ENCODE measurements at regions not wholly inside any gene's neighbourhood (a gene's known extent, or its start where the extent isn't known, plus 50 kb on each side); places are given as distances from the start of the nearest gene placed in this dataset.
A peak's percentile ranks its signal among the peaks of the same experiment; 100 is the strongest.
"Not testable (repeated sequence)": the region's sequence is repeated elsewhere in the genome, so short reads cannot be mapped to it uniquely, and the experiment has no call there.

- no peak overlapping the region for H3K9ac ChIP-seq (ENCODE audit: insufficient read depth in 1 of 2, low read length in 2 of 2)
- H3K27ac ChIP-seq (ENCODE audit: low read depth in 1 of 2, low read length in 1 of 2) = no peak overlapping the region
- TF ChIP-seq, protein P1, sequence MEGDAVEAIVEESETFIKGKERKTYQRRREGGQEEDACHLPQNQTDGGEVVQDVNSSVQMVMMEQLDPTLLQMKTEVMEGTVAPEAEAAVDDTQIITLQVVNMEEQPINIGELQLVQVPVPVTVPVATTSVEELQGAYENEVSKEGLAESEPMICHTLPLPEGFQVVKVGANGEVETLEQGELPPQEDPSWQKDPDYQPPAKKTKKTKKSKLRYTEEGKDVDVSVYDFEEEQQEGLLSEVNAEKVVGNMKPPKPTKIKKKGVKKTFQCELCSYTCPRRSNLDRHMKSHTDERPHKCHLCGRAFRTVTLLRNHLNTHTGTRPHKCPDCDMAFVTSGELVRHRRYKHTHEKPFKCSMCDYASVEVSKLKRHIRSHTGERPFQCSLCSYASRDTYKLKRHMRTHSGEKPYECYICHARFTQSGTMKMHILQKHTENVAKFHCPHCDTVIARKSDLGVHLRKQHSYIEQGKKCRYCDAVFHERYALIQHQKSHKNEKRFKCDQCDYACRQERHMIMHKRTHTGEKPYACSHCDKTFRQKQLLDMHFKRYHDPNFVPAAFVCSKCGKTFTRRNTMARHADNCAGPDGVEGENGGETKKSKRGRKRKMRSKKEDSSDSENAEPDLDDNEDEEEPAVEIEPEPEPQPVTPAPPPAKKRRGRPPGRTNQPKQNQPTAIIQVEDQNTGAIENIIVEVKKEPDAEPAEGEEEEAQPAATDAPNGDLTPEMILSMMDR (IDR thresholded peaks at IDR 0.05; ENCODE audit: control extremely low read depth, extremely low read depth) = no peak
- 77 to 83% methylated on average over 2 of the region's 2 CpGs for WGBS, 2 donors
- ATAC-seq (ENCODE audit: insufficient read depth, low FRiP score) (no peak), DNase-seq (no peak)
- H3K9me3 ChIP-seq (ENCODE audit: control insufficient read depth in 4 of 4, insufficient read depth in 3 of 4, low read length in 3 of 4) = peaks cover 0 to 5% (median 1%) of the 10 kb centered on the region in 4 donors
- no peaks in the 10 kb centered on the region for H3K27me3 ChIP-seq (ENCODE audit: control insufficient read depth in 3 of 3, insufficient read depth in 3 of 3, low read length in 2 of 3)
- no peak overlapping the region for H3K4me3 ChIP-seq
- no peaks in the 10 kb centered on the region for H3K4me1 ChIP-seq (ENCODE audit: control insufficient read depth in 5 of 5, insufficient read depth in 5 of 5, low read length in 5 of 5)
- no peaks in the 10 kb centered on the region for H3K36me3 ChIP-seq (ENCODE audit: control insufficient read depth in 4 of 4, insufficient read depth in 4 of 4, low read length in 4 of 4)
Observed at GRCh38 chr5:176144508-176144907, 93.7 kb upstream of the SIMC1 start.

GRCh38 chr5:176149948-176150347, 88.3 kb upstream of the SIMC1 start:
- H3K9me3 ChIP-seq (ENCODE audit: control insufficient read depth in 4 of 4, insufficient read depth in 3 of 4, low read length in 3 of 4); DNase-seq; H3K27me3 ChIP-seq (ENCODE audit: control insufficient read depth in 3 of 3, insufficient read depth in 3 of 3, low read length in 2 of 3); H3K27ac ChIP-seq (ENCODE audit: low read depth in 1 of 2, low read length in 1 of 2); H3K9ac ChIP-seq (ENCODE audit: insufficient read depth in 1 of 2, low read length in 2 of 2); H3K36me3 ChIP-seq (ENCODE audit: control insufficient read depth in 4 of 4, insufficient read depth in 4 of 4, low read length in 4 of 4); H3K4me3 ChIP-seq; ATAC-seq (ENCODE audit: insufficient read depth, low FRiP score): not testable (repeated sequence)
- peaks cover 0 to 23% (median 3%) of the 10 kb centered on the region in 5 donors for H3K4me1 ChIP-seq (ENCODE audit: control insufficient read depth in 5 of 5, insufficient read depth in 5 of 5, low read length in 5 of 5)
- WGBS, 2 donors = 96 to 100% methylated on average over 3 of the region's 3 CpGs

- DNase-seq (no peak), ATAC-seq (ENCODE audit: insufficient read depth, low FRiP score) (no peak)
- H3K9ac ChIP-seq (ENCODE audit: insufficient read depth in 1 of 2, low read length in 2 of 2) = no peak overlapping the region
- no peak overlapping the region for H3K27ac ChIP-seq (ENCODE audit: low read depth in 1 of 2, low read length in 1 of 2)
- 83 to 88% methylated on average over 9 of the region's 9 CpGs for WGBS, 2 donors
- no peak overlapping the region for H3K4me3 ChIP-seq
- TF ChIP-seq, protein P1 (IDR thresholded peaks at IDR 0.05; ENCODE audit: control extremely low read depth, extremely low read depth) = no peak
- H3K36me3 ChIP-seq (ENCODE audit: control insufficient read depth in 4 of 4, insufficient read depth in 4 of 4, low read length in 4 of 4) = no peaks in the 10 kb centered on the region
- H3K9me3 ChIP-seq (ENCODE audit: control insufficient read depth in 4 of 4, insufficient read depth in 3 of 4, low read length in 3 of 4) = no peaks in the 10 kb centered on the region
- peaks cover 0 to 23% (median 3%) of the 10 kb centered on the region in 5 donors for H3K4me1 ChIP-seq (ENCODE audit: control insufficient read depth in 5 of 5, insufficient read depth in 5 of 5, low read length in 5 of 5)
- H3K27me3 ChIP-seq (ENCODE audit: control insufficient read depth in 3 of 3, insufficient read depth in 3 of 3, low read length in 2 of 3) = no peaks in the 10 kb centered on the region
Observed at GRCh38 chr5:176151281-176151680, 86.9 kb upstream of the SIMC1 start.

GRCh38 chr5:176152191-176152929, 85.9 kb upstream of the SIMC1 start:
- Histone ChIP-seq H3K9me3 (ENCODE audit: control insufficient read depth in 4 of 4, insufficient read depth in 3 of 4, low read length in 3 of 4) (no peaks in the 10 kb centered on the region), H3K27ac (ENCODE audit: low read depth in 1 of 2, low read length in 1 of 2) (no peak overlapping the region), H3K36me3 (ENCODE audit: control insufficient read depth in 4 of 4, insufficient read depth in 4 of 4, low read length in 4 of 4) (no peaks in the 10 kb centered on the region), H3K4me3 (no peak overlapping the region), H3K4me1 (ENCODE audit: control insufficient read depth in 5 of 5, insufficient read depth in 5 of 5, low read length in 5 of 5) (peaks cover 0 to 23% (median 3%) of the 10 kb centered on the region in 5 donors), H3K27me3 (ENCODE audit: control insufficient read depth in 3 of 3, insufficient read depth in 3 of 3, low read length in 2 of 3) (no peaks in the 10 kb centered on the region), H3K9ac (ENCODE audit: insufficient read depth in 1 of 2, low read length in 2 of 2) (no peak overlapping the region)
- ATAC-seq (ENCODE audit: insufficient read depth, low FRiP score) (no peak), DNase-seq (peak; percentile 34 to 59 (median 42))
- TF ChIP-seq, protein P1 (IDR thresholded peaks at IDR 0.05; ENCODE audit: control extremely low read depth, extremely low read depth) = no peak
- WGBS, 2 donors = 61 to 65% methylated on average over 13 of the region's 13 CpGs

Data from lung (tissue), 11 donors.